Stimulated activated CD8-positive, alpha-beta memory T cell treated with anti-CD3 and anti-CD28 coated beads, Interleukin-15, amount 100 ng/mL, for 1 hour (primary cell): ENCODE measurements at regions not wholly inside any gene's neighbourhood (a gene's known extent, or its start where the extent isn't known, plus 50 kb on each side); places are given as distances from the start of the nearest gene placed in this dataset.

ENCODE experiments used
- DNase-seq: peaks from one replicate; pipeline ENCODE4 v3.0.0-alpha.2; 2020; ENCODE audit warnings: low read depth

GRCh38 chr1:114342376-114342775 lies 168.6 kb downstream of the TRIM33 start:
- DNase-seq, result no peak

GRCh38 chr1:114341856-114342255 lies 169.1 kb downstream of the TRIM33 start:
- DNase-seq, result no peak

DNA sequence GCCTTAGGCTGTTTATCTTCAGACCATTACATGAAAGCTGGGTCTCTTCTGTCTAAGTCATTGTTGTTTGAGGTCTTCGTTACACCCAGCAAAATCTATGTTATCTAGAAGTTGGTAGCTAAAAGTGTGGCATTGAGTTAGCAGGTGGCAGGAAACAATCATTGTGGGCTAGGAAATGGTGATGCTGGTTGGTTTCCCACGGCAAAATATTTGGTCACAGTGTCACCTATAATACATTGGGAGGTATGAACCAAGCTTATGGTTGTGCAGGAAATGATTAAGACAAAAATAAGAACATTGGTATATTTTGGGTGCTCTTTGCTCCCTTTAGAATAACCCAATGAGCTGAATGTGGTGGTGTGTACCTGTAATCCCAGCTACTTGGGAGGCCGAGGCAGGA lies 169.7 kb downstream of the TRIM33 start:
- DNase-seq, result no peak

DNA sequence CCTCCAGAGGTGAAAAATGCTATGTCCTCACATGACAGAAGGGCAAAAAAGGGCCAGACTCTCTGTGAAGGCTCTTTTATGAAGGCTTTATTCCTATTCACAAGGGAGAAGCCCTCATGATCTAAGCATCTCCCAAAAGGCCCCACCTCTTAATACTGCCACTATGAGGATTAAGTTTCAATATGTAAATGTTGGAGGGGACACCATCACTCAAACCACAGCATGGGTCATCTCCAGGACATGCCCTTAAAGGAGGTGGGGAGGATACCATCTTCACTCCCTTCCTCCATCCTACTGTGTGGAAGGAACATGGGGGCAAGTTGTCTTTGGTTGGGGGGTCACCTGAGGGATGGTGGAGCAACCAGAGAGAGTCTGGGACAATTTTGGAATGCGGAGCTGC lies 170.1 kb downstream of the TRIM33 start:
- DNase-seq, result no peak

DNA sequence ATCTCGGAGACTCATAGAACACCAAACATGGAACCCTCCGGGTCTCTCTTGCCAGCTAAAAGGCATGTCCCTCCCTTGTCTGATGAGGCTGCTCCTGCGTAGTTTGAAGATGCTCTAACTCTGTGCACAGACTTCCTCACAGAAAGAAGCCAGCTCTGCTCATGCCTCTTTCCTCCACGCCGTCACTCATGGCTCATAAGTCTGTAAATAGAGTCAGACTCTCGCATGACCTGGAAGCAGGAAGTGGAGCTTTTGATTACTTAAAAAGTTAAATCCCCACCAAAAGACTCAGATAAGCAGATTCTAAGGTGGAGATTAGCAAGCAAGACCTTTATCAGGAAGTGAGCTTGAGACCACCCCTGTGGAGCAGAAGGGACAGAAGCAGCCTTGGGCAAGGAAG lies 171.6 kb downstream of the TRIM33 start:
- DNase-seq, result no peak

GRCh38 chr1:114338191-114338890 lies 172.7 kb downstream of the TRIM33 start:
- DNase-seq, result no peak

DNA sequence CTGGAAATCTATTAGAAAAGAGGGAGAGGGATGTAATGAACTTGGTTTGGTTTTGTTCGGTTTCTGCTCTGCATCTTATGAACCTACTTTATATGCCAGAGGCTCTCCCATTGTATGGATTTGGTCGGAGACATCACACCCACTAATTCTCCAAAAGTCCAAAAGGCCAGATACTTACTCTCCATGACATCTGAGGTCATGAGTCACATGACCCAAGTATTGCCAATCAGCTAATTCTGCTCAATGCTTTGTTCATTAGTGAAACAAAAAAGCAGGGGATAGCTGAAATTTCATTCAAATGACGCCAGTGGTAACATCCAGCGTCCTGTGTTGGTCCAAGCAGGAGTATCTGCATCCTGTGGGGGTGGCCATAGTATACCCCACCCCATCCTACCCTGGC lies 173.6 kb downstream of the TRIM33 start:
- DNase-seq, result no peak

GRCh38 chr1:114336360-114336759 lies 174.6 kb downstream of the TRIM33 start:
- no peak for DNase-seq

DNA sequence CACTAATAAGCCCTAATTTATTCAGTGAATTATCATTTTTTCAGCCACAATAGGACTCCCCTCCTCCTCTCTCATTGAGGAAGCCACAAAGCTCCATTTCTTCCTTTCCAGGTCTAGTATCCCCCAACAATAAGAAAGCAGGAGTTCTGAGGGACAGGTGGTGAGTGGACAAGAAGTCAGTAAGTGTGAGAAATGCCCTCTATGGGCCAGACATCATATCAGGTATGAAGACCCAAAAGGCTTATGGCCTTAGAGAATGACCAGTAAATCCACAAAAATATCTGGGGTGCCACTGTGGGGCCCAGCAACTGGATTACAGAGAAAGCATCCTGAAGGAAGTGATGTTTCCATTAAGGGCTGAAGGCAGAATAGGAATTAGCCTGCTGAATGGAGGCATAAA lies 175.7 kb downstream of the TRIM33 start:
- no peak for DNase-seq

DNA sequence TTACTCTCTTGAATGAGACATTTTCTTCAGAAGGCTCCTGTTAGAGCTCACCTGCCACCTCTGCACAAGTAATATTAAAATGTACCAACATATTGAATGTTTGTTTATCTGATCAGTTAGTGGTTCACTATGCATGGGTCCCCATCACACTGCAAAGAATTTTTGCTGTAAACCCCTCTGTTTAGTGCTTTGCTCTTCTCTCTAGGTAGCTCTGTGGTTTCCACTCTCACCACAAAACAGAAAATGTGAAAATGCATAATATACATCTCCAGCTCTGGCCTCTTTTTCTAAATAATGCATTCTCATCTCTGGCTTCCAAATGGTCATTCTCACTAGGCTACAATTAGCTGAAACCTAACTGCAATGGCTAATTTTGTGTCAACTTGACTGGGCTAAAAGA lies 176.7 kb downstream of the TRIM33 start:
- DNase-seq, result no peak

DNA sequence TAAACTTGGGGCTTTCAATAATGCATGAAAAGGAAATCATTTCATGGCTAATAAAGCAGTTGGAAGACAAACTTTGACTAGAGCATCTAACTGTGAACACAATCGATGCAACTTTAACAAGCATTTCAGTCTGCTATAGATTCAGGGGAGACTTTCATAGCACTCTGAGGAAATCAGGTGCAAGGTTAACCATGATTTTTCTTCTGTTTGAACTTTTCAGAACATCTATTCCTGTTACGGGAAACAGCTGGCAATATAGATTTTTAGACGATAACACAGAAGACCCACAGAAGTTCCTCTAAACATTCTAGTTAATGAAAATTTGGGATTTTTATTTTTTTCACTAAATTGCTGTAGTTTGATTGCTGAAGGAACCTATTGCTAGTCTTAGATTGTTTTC lies 177.3 kb downstream of the TRIM33 start:
- DNase-seq, result no peak

- no peak for DNase-seq
These were observed 178.3 kb upstream of the SYT6 start for GRCh38 chr1:114331936-114332335.

DNA sequence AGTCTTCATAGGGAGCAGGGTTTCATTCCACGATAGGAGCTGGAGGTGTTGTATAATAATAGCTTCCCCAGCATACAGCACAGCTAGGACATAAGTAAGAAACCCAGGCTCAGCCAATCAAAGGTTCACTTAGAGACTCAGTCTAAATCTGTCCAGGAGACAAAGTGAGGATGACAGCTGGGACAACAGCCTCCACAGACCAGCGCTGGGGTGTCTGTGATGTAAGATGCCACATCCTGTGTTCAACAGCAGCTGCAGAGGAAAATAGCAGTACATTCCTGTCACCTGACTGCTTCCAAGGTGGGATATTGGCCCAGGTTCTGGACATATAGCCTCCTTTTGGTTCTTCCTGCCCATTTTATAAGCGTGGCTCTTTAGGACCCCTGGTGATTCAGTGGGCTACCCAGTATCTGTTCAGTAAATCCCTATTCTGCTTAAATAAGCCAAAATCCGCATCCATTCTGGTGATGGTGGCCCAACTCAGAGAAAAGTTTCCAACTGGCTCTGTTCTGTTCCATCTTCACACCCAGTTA lies 176.8 kb upstream of the SYT6 start:
- no peak for DNase-seq

DNA sequence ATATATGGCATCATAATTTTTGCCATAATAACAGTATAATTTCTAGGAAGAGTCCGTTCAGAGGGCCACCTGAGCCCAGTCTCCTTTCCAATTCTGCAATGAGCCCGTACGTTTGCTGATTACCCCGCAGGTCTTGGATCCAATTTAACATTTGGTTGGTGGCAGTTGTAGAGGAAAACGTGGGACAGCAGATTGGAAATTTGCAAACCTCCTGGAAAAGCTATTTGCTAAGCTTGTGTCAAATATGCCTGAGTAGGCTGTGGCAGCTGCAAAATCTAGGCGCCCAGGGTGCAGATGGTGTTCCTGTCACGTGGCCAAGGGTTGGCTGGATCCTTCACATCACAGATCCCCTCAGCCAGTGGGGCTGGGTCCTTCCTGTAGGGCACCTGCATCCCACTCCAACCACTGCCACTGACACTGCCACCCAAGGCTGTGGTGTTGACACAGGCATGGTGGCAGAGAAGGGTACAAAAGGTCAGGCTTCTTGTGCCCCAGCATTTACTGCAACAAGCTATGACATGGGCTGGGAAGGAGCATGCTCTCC lies 174.8 kb upstream of the SYT6 start:
- DNase-seq, result no peak

GRCh38 chr1:114324662-114324965 lies 170.9 kb upstream of the SYT6 start:
- DNase-seq, result no peak

- no peak for DNase-seq
These were observed 170.4 kb upstream of the SYT6 start for GRCh38 chr1:114323959-114324661.

GRCh38 chr1:114322734-114323133 lies 169.1 kb upstream of the SYT6 start:
- DNase-seq, result no peak

- no peak for DNase-seq
These were observed 168.5 kb upstream of the SYT6 start for GRCh38 chr1:114322207-114322606.

GRCh38 chr1:114320586-114320985 lies 166.9 kb upstream of the SYT6 start:
- DNase-seq, result no peak

DNA sequence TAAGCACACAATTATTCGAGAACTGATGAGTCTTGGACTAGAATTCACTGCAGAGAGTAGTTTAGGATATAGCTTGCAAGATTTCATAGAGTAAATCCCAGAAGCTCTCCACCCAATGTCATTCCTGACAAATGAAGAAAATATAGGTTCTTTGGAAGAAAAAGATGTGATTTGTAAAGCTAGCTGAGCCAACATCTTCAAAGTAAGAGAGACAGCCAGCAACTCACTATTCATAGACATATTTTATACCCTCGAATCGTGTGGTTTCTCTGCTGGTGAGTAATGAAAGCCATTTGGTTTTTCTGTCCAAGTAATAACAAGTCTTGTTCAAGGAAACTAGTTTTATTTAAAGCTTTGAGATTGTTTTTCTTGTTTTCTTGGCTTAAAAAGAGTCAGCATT lies 165.7 kb upstream of the SYT6 start:
- DNase-seq, result no peak

- no peak for DNase-seq
These were observed 165.3 kb upstream of the SYT6 start for GRCh38 chr1:114318961-114319360.

- no peak for DNase-seq
These were observed 162.5 kb upstream of the SYT6 start for GRCh38 chr1:114316204-114316603.

GRCh38 chr1:114315631-114316030 lies 162.0 kb upstream of the SYT6 start:
- DNase-seq, result no peak

DNA sequence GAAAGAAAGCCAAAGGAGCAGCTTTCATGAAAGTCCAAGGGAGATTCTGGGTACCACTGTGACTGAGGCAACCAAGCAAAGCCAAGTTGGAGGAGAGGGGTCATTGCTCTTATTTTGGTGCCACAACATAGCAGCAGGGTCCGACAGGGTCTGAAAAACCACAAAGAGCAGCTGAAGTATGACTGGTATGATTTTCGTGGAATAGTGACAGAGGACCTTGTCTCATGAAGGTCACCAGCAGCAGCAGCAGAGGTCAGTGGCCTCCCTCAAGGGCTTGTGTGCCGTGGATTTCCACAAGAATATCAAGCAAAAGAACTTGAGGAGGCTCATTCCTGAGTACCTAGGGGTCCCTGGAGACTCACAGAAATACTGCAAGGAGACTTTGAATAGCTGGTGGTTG lies 160.9 kb upstream of the SYT6 start:
- no peak for DNase-seq
